Heart left ventricle (tissue), 13 donors: ENCODE measurements at regions not wholly inside any gene's neighbourhood (a gene's known extent, or its start where the extent isn't known, plus 50 kb on each side); places are given as distances from the start of the nearest gene placed in this dataset.

Source experiments
- CTCF ChIP-seq, 12 donors: fragments of 200-600 bp; sonication (generic) in 4 of 12; IDR thresholded peaks; one replicate each; pipeline versions ENCODE4 v1.5.0 to v1.8.0; 2018 to 2022; ENCODE audit warnings: antibody characterized with exemption in 12 of 12, mild to moderate bottlenecking in 5 of 12
- POLR2A ChIP-seq, 2 donors: fragments of 450-650 bp; IDR thresholded peaks; one replicate each; pipeline ENCODE4 v1.6.1; 2017; ENCODE audit warnings: antibody characterized with exemption in 2 of 2, mild to moderate bottlenecking in 2 of 2, moderate library complexity in 2 of 2
- donor health status: ischemic (EF 13 %, LVEDD 7.1; RV severe dilation, severe dysfunction).
- donor health status: DM: no; HTN: yes; CAD: no.
- donor health status: DM: no; HTN: no; CAD: no.
- donor health status: ischemic (EF 25% LVEDD 6.9; RV normal size, moderate dysfunction).
- donor health status: ischemic (EF 25% LVEDD 5.7; RV mildly dilated, moderate dysfunction).
- donor health status: ischemic (EF 35%, LVEDD 5.7; RV mildly dilated, moderate dysfunction).
- donor health status: nonischemic (EF 11% LVEDD 7.7; RV severe dilation, severe dysfunction).
- donor health status: DM: yes; HTN: yes; CAD: no.
- donor health status: PGD.
- donor health status: ischemic (EF 29% LVEDD 5.4; RV normal size, mild dysfunction).
- donor health status: nonischemic (EF 23%, LVEDD 6.1; RV moderate dilation, normal function).

GRCh38 chr4:79134767-79135166 lies 191.1 kb downstream of the NAA11 start:
- TF ChIP-seq POLR2A (IDR thresholded peaks at IDR 0.05): no peak
- no peak for TF ChIP-seq CTCF (IDR thresholded peaks at IDR 0.05)
